SK-N-MC (cell line): ENCODE measurements at regions not wholly inside any gene's neighbourhood (a gene's known extent, or its start where the extent isn't known, plus 50 kb on each side); places are given as distances from the start of the nearest gene placed in this dataset.

Experiments
- EZH2 ChIP-seq: fragments of 200-600 bp; sonication (generic); IDR thresholded peaks from one replicate; pipeline ENCODE4 v1.6.1; 2017; ENCODE audit warnings: antibody characterized with exemption
- FOXP2 ChIP-seq: optimal IDR thresholded peaks from 2 replicates; pipeline ENCODE3; 2011; ENCODE audit warnings: mild to moderate bottlenecking, moderate library complexity; ENCODE audit not compliant: insufficient read depth; ENCODE audit errors: extremely low read length, control extremely low read depth
- POLR2AphosphoS5 ChIP-seq: IDR thresholded peaks from 2 replicates; pipeline ENCODE4 v1.6.1; 2012; ENCODE audit warnings: mild to moderate bottlenecking, low read depth, low read length, borderline replicate concordance

- TF ChIP-seq POLR2AphosphoS5 (no peak), EZH2 (no peak), FOXP2 (no peak)
Measured at GRCh38 chr16:86432048-86432447, 78.3 kb upstream of the FOXF1 start.
